GM08714 (cell line): ENCODE measurements at regions not wholly inside any gene's neighbourhood (a gene's known extent, or its start where the extent isn't known, plus 50 kb on each side); places are given as distances from the start of the nearest gene placed in this dataset.

ENCODE experiments used
- H3K4me3 ChIP-seq: fragments of 200-500 bp; sonication (Bioruptor generic); 2 replicates; pipeline ENCODE4 v1.5.1; 2014; ENCODE audit warnings: mild to moderate bottlenecking, low read length, inconsistent platforms
- ZNF274 ChIP-seq: IDR thresholded peaks from 2 replicates; pipeline ENCODE4 v1.6.1; 2012; ENCODE audit warnings: mild to moderate bottlenecking, low read depth, low read length

DNA sequence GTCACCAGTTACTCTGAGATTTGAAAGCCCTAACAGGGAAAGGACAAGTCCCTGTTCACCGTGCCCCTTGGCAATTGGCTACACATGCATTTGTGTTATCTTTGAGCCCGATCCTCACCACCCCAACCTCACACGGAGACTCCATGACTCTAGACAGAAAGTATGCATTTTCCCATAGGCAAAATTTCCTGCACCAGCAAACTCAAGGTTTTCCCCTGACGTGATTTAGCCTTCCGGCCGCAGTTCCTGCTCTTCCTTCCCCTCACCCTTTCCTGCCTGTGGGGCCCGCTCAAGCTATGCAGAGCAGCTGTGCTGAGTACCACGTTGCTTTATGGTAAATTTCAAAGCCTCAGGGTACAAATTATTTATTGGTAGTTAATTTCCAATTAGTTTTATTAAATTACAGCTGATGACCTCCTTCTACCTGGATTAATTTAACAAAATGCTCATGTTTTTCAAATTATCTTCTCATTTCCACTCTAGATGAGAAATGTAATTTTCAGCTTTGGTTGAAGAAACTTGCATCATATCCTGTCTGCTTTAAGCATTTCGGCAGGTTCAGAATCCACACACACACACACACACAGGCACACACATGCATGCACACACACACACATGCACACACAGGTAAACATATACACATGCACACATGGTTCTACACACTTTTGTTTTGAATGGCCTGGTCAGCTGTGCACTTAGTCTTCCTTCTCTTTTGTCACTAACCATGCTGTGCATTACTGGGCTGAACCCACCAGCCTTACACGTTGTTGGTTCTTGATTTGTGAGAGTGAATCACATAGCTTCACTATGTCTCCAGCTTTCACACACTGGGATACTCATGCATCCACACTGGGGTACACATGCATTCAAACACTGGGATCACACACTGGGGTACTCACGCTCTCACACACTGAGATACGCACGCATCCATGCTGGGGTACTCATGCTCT, 283.1 kb upstream of the PITRM1 start:
- H3K4me3 ChIP-seq, result no peak overlapping the region
- no peak for TF ChIP-seq ZNF274

DNA sequence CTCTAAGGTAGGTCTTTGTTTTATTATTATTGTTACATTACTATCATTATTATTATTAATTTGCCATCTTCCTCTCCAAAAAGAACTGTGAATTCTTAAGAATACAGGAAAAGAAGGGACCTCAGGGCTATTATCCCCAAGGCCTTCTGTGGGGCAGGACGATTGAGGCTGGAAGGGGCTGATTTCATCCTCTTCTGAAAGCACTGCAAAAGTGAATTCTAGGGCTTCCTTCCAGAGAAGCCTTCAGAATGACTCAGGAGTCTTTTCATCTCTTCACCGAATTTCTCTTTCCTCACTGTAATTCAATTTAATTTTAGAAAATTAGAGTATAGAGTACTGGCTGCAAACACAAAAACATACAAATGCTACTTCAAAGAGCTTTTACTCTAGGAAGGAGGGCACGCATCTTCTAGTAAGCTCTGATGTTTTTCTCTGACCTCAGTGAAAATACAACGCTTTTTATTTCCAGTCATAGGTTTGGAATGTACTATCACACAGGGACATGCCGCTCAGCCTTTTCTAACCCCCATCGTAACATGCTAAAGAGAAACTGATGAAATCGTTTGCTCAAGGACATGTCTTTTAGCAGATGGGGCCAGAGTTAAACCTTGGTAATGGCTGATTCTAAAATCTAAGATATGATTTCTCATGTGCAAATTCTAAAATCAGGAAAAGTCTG, 280.2 kb upstream of the PITRM1 start:
- no peak for TF ChIP-seq ZNF274
- H3K4me3 ChIP-seq, result no peak overlapping the region

DNA sequence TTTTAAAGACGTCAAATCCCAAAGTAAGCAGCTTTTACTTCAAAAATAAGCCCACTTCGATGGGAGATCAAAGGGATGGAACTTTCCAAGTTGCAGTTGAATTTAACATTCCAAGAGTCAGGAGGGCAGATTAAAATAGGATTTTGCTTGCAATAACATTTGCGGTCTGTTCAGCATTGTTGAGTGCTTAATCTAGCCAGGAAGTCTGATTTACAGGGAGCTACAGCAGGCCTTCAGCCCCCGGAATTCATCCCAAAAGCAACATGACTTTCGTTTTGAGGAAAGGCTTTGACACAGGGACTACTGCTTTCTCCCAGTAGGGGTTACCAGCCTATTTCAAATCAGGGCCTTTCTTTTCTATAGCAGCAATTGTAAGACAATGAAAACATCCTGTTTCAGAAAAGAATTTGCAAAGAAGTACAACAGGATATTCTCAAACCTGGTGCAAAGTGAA, 279.6 kb upstream of the PITRM1 start:
- no peak for TF ChIP-seq ZNF274
- H3K4me3 ChIP-seq, result no peak overlapping the region

DNA sequence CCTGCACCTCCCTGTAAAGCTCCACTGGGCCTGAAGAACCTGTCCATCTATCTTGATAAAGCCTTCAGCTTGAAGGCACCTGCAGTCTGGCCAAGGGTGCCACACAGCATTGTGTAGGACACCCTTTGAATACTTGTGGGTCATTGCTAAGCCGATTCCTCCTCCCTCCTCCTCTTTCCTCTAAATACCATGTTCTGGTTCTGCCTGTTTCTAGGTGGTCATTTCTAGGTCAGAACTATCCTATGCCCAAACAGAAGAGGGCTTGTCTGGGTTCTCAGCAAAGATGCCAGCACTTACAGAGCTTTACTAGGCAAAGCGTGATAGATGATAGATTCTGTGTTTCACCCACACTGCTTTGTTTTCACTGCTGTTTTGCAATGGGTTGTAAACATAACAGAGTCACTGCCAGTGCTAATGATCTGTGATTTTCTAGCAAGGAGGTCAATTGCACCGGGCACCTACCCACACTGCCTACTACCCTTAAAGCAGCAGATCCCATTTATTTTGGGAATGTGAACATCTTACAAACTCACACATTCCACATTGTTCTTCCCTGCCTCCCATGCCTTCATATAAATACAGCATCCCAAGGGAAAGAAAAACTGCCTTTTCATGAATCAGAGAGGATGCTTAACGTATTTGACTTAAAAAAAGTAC, 279.1 kb upstream of the PITRM1 start:
- no peak for TF ChIP-seq ZNF274
- H3K4me3 ChIP-seq, result no peak overlapping the region

DNA sequence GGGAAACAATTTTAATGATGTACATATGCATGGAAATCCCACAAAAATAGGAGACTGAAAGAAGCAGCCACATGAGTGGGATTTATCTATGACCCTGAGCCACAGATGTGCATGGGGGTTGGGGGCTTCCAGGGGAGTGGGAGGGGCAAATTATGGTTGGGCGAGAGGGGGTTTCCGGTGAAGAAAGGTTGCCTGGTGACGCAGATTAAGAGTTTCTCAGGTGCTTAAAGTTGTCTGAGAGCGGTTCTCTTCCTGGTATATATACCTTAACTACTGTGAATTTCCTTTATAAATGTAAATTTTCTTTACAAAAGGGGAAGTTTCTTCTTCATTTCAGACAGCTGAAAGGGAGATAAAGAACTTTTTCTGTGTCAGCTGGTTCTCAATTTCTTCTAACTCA, 273.6 kb upstream of the PITRM1 start:
- H3K4me3 ChIP-seq, result no peak overlapping the region
- no peak for TF ChIP-seq ZNF274

DNA sequence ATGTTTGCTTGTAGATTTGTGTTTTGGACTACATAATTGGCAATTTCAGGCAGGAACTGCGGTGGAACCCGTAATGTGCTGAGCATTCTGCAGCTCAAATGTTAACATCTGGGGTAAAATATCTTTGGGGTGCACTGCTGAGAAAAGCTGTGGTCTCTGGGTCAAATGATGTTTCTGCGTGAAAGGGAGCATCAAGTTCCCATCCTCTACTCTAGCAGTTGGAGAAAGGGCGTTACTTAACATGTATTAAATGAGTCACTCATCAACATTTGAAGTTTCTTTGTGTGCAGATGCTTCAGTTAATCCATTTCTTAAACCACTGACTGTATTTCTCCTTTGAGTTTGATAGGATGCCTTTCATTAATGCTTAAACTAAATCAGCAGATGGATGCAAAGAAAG, 273.1 kb upstream of the PITRM1 start:
- TF ChIP-seq ZNF274, result no peak
- no peak overlapping the region for H3K4me3 ChIP-seq

DNA sequence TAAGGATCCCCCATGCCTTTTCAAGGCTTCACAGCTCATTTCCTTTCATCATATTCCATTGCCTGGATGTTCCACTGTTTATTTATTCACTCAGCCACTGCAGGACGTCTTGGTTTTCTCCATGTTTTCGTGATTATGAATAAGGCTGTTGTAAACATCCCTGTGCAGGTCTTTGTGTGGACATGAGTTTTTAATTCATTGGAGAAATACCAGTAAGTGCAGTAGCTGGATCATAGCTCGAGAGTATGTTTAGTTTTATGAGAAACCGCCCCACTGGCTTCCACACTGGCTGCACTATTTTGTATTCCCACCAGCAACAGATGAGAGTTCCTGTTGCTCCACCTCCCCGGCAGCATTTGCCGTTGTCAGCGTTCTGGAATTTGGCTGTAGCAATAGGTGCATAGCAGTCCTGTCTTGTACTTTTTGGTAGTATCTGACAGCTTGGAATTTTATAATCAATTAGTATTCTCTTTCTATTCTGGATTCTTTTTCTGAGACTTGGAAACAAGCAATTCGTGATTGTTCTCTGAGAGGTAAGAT, 269.9 kb upstream of the PITRM1 start:
- no peak overlapping the region for H3K4me3 ChIP-seq
- no peak for TF ChIP-seq ZNF274

DNA sequence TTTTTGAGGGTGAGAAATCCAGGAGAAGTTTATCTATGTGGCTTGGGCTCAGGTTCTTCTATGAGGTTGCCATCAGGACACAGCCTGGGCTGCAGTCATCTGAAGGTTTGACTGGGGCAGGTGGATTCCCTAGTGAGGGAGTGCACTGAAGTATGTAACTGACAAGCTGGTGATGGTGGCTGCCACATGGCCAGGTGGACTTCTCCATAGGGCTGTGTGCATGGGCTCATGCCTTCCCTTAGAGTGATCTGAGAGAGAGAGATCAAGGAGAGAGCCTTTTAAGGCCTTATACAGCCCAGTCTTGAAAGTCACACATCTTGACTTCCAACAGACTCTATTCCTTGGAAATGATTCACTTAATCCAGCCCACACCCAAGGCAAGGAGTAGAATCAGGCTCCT, 266.6 kb upstream of the PITRM1 start:
- no peak overlapping the region for H3K4me3 ChIP-seq
- TF ChIP-seq ZNF274, result no peak

DNA sequence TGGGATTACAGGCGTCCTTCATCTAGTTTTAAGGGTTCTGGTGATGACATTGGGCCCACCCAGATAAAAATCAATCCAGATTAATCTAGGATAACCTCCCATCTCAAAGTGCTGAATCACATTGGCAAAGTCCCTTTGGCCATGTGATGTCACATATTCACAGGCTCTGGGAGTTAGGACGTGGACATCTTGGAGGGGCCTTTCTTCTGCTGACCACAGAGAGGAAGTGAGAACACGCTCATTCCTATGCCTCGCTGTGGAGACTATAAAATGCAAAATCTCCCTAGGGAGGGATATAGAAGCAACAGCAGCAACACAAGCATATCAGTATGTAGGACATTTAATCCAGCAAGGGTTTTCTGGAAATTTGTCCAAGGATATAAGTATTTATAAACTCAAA, 266.0 kb upstream of the PITRM1 start:
- H3K4me3 ChIP-seq, result no peak overlapping the region
- no peak for TF ChIP-seq ZNF274

DNA sequence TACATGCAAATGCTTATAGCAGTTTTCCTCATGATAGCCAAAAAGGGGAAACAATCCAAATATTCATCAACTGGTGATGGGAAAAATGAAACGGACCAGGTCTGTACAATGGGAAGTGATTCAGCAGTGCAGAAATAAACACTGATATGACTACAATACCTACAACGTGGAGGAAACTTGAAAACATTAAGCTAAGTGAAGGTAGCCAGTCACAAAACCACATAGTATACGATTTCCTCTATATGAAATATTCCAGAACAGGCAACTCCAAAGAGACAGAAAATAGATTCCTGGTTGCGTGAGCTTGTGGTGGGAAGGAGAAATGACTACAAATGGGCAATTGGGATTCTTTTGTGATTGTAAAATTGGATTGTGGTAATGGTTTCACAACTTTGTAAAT, 263.1 kb upstream of the PITRM1 start:
- no peak for TF ChIP-seq ZNF274
- H3K4me3 ChIP-seq, result no peak overlapping the region

DNA sequence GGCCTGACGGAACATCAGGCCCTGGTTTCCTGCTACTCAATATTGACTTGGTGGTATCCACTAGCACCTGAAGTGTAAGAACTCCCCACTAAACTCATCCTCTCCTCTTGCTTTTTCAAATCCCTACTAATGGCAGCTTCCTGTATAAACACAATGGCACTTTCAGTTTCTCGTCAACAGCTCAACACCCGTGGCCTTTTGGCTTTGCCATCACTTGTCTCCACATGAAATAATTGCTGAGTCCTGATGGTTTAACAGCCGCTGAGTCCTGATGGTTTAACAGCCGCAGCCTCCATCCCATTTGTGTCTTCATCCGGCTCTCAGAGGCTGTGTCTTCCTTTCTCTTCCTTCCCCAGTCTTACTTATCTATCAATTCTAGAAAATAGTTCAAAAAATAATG, 261.4 kb upstream of the PITRM1 start:
- TF ChIP-seq ZNF274, result no peak
- no peak overlapping the region for H3K4me3 ChIP-seq

DNA sequence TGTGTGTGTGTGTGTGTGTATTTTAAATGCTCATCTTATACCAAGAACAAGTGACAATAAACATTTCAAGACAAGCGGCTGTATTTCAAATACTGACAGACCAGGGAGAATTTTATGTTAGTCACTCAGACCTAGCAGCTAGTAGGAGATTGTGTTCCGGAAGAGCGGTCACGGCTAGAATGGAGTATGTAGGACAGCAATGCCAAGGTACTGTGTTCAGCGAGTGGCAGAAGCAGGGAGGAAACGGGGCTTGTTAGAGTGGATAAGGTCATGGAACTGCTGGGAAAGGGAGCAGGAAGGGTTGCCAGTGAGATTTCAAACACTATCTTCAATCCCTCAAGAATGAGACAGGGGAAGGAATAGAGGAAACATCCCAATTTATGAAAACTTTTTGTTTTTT, 260.5 kb upstream of the PITRM1 start:
- no peak for TF ChIP-seq ZNF274
- no peak overlapping the region for H3K4me3 ChIP-seq

DNA sequence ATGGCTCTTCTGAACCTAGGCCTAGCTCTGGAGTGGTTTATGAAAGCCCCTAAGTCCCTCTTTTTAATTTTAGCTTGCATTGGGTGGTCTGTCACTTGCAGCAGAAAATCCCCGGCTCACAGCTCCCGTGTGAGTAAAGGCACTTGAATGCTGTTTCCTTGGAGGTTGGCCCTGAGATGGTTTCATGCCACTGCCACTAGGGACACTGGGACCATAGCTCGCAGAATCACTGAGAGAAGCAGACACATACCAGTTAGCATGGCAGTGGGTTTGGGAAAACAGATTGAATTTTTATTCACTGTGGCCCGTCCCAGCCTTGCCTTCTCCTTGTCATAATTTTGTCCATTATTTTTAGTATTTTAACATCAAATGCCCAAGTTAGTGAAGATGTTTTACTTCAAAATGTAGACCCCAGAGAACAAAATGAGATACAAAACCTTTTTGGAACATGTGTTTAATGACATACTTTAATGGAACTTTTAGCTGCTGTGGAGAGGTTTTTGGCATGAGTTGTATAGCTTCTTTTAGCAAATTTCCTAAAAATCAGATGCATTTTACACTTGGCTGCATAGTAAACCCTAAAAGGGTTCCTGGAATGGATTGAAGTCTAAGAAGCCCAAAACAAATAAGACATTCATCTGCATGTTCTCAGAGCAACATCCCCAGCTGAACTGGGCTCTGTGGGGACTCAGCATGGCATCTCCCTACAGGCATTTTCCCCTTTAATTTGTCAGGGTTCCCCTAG, 259.7 kb upstream of the PITRM1 start:
- TF ChIP-seq ZNF274, result no peak
- H3K4me3 ChIP-seq, result no peak overlapping the region

DNA sequence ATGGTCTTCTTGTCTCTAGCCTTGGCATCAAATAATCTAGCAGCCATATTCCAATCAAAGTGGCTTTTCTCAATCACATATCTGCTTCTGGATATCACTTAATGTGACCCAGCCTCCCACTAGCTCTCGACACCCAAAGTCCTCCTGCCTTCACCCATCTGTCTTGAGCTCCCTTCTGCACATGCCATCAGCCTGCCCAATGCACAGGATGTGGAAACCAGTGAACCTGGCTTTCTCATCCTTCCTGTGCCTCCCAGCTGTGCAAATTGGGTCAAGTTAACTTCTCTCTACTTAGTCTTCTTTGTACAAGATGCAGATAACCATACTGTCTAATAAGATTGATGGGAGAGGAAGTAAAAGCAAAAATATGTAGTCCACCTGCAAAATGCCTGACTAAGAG, 257.9 kb upstream of the PITRM1 start:
- H3K4me3 ChIP-seq, result no peak overlapping the region
- no peak for TF ChIP-seq ZNF274
